ENCODE measurements at regions not wholly inside any gene's neighbourhood (a gene's known extent, or its start where the extent isn't known, plus 50 kb on each side); places are given as distances from the start of the nearest gene placed in this dataset.

DNA sequence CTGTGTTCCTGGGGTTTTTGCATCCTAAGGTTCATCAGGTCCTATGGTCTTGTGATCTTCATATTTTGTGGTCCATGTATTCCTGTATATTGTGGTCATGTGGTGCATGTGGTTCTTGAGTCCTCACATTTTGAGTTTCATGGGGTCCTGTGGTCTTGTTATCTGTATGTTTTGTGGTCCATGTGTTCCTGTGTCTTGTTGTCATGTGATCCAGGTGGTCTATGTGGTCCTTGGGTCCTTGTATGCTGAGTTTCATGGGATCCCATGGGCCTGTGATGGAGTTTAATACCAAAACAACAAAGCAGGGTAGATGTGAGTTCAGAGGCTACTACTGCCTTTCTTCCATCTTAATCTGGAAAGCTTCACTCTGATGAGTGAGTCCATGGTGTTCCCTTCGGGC is 166.4 kb downstream of the TMEM18 start:
- peaks cover 0 to 5% of the 10 kb centered on the region in 2 donors for H3K27me3 Mint-ChIP-seq
- H3K36me3 Mint-ChIP-seq, result no peaks in the 10 kb centered on the region
- no peak overlapping the region for H3K4me3 Mint-ChIP-seq
- DNase-seq (no peak), ATAC-seq (replicated peaks) (no peak)
- H3K27ac Mint-ChIP-seq, result no peak overlapping the region
- H3K9me3 Mint-ChIP-seq, result peaks cover 0 to 4% of the 10 kb centered on the region in 2 donors
- H3K4me1 Mint-ChIP-seq, result no peaks in the 10 kb centered on the region

DNA sequence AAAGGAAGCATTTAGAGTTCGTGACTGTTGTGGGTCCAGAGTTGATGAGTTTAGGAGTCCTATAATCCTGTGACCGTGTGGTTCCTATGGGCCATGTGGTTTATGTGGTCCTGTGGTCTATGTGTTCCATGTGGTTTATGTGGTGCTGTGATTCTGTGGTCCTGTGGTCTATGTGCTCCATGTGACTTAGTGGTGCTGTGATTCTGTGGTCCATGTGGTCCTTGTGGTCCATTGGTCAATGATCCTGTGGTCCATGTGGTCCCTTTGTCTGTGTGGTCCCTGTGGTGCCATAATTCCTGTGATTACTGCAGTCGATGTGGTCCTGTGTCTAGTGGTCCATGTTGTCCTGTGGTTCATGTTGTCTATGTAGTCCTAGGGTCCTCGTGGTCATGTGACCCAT is 167.3 kb downstream of the TMEM18 start:
- ATAC-seq (replicated peaks) (no peak), DNase-seq (no peak)
- Mint-ChIP-seq H3K27ac (no peak overlapping the region), H3K9me3 (peaks cover 0 to 4% of the 10 kb centered on the region in 2 donors), H3K4me1 (no peaks in the 10 kb centered on the region), H3K36me3 (no peaks in the 10 kb centered on the region), H3K4me3 (no peak overlapping the region), H3K27me3 (peaks cover 0 to 5% of the 10 kb centered on the region in 2 donors)

DNA sequence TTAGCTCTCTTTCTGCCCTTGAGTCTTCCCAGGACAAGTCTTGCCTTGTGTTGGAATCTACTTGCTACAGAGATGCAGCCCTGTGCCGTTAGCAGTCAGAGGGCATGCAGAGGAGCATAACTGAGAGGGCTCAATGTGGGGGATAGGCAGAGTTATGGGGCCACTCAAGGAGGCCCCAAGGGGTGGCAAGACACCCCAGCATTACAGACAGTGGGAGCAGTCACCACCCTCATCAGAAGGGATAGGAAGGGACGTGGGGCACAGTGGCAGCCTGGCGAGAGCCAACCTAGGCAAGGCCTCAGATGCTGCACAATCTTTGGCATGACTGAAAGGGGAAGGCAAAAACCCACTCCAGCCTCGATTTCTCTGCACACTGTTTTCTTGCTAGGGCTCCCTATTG is 169.1 kb downstream of the TMEM18 start:
- no peak for DNase-seq
- Mint-ChIP-seq H3K36me3 (no peaks in the 10 kb centered on the region), H3K4me1 (no peaks in the 10 kb centered on the region), H3K9me3 (peaks cover 0 to 4% of the 10 kb centered on the region in 2 donors), H3K4me3 (no peak overlapping the region), H3K27ac (no peak overlapping the region), H3K27me3 (peaks cover 0 to 6% of the 10 kb centered on the region in 2 donors)
- ATAC-seq (replicated peaks), result no peak

DNA sequence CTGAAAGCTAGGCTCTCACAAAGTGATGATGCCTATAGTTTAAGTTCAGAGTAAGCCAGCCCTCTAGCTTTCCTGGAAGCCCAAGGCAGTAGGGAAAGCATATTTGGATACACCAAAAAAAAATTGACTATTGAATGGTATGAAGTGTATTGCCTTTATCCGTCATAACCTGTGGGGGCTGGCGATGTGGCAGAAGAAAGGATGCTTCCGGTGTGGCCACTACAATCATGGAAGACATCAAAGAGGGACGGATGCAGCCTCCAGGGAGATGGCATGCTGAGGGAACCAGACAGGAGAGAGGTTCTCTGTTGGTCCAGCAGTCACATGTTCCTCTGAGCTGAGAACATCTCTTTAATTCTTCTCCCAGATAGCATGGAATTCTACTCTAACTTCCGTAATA is 170.3 kb downstream of the TMEM18 start:
- Mint-ChIP-seq H3K4me1 (no peaks in the 10 kb centered on the region), H3K4me3 (no peak overlapping the region), H3K9me3 (peaks cover 0 to 4% of the 10 kb centered on the region in 2 donors), H3K27ac (no peak overlapping the region), H3K27me3 (peaks cover 3 to 7% of the 10 kb centered on the region in 2 donors), H3K36me3 (no peaks in the 10 kb centered on the region)
- ATAC-seq (replicated peaks) (no peak), DNase-seq (no peak)

DNA sequence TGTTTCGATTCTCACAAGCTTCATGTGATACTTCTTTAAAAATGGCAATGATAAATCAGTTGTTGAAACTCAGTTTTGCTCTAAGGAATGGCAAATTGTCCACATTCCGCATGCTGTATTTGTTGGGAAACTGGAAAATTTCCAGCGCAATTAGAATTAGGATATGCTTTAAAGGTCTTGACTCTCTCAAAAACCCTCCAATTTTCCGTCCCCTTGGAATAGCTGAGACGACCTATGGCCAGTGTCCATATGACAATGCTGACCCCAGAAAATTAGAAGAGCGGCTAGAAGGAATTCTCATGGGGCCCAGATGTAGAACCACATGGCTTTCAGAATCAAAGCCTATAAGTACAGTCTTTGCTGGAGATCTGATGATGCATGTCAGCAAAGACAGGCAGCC is 170.8 kb downstream of the TMEM18 start:
- peaks cover 5 to 11% of the 10 kb centered on the region in 2 donors for H3K27me3 Mint-ChIP-seq
- H3K4me1 Mint-ChIP-seq, result no peaks in the 10 kb centered on the region
- no peak for DNase-seq
- H3K4me3 Mint-ChIP-seq, result no peak overlapping the region
- H3K9me3 Mint-ChIP-seq, result peaks cover 0 to 4% of the 10 kb centered on the region in 2 donors
- no peaks in the 10 kb centered on the region for H3K36me3 Mint-ChIP-seq
- no peak overlapping the region for H3K27ac Mint-ChIP-seq
- no peak for ATAC-seq (replicated peaks)

DNA sequence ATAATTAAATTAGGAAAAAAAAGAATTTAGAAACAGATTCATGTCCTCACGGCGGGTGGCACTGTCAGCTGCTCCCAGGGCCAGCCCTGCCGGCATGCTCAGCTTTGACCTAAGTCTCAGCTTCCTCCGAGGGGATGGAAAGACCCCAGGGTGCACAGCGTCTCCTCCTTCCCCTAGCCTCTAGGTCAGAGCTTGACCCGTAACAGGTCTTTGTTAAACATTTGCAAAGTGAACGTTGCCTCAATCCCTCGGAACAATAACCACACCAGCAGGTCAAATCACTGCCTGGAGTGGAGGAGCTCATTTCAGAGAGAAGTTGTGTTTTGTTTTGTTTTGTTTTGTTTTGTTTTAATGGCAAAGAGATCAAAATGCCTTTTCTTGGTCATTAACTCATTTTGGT is 171.3 kb downstream of the TMEM18 start:
- Mint-ChIP-seq H3K27ac (no peak overlapping the region), H3K4me3 (no peak overlapping the region), H3K9me3 (peaks cover 0 to 4% of the 10 kb centered on the region in 2 donors), H3K27me3 (peaks cover 5 to 15% of the 10 kb centered on the region in 2 donors), H3K4me1 (no peaks in the 10 kb centered on the region), H3K36me3 (no peaks in the 10 kb centered on the region)
- ATAC-seq (replicated peaks) (no peak), DNase-seq (no peak)

DNA sequence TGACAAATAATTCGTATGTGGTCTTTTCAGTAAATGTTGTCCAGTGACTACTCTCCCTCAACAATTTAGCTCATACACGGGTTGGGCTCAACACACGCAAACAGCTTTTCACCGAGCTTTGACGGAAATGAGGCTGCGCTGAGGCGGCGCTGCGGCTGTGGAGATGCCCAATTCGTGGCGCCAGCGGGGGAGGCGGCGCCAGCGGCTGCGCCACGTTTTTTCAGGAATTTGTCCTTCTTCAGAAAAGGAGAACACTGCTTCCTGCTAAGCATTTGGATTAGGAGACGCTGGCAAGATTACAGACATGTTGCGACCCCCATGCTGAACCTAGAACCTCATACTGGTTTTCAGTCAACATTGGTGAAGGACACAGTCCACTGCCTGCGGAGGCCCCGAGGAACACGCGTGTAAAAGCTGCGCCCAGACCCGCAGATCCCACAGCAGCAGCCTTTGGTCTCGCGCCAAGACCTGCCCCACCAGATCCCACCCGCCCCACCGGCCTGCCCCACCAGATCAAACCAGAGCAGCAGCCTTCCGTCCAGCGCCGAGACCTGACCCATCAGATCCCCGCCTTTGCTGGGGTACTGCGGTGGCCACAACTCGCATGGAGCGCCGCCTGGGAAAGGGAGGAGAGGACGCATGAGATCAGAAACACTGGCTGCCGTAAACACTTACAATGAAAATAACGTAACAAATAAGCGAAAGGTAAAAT is 173.8 kb downstream of the TMEM18 start:
- DNase-seq, result no peak
- Mint-ChIP-seq H3K27me3 (peaks cover 7 to 22% of the 10 kb centered on the region in 2 donors), H3K36me3 (no peaks in the 10 kb centered on the region), H3K9me3 (no peaks in the 10 kb centered on the region), H3K4me1 (peaks cover 0 to 3% of the 10 kb centered on the region in 2 donors), H3K27ac (no peak overlapping the region), H3K4me3 (no peak overlapping the region)
- ATAC-seq (replicated peaks), result no peak

DNA sequence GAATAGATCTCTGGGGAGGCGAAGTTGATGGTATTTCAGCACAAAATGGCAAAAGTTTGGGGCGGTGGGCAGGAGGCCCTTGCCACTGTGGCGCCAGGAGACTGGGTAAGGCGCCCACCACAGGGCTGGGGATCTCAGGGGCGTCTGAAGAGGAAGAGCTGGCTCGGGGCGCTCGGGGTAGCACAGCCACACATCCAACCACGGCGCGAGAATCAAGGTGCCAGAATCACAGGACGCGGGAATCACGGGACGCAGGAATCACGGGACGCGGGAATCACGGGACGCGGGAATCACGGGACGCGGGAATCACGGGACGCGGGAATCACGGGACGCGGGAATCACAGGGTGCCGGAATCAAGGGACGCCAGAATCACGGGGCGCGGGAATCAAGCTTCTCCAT is 174.4 kb downstream of the TMEM18 start:
- peaks cover 7 to 23% of the 10 kb centered on the region in 2 donors for H3K27me3 Mint-ChIP-seq
- no peaks in the 10 kb centered on the region for H3K9me3 Mint-ChIP-seq
- DNase-seq (no peak), ATAC-seq (replicated peaks) (no peak)
- no peaks in the 10 kb centered on the region for H3K36me3 Mint-ChIP-seq
- H3K4me3 Mint-ChIP-seq, result no peak overlapping the region
- H3K4me1 Mint-ChIP-seq, result peaks cover 0 to 3% of the 10 kb centered on the region in 2 donors
- H3K27ac Mint-ChIP-seq, result no peak overlapping the region

DNA sequence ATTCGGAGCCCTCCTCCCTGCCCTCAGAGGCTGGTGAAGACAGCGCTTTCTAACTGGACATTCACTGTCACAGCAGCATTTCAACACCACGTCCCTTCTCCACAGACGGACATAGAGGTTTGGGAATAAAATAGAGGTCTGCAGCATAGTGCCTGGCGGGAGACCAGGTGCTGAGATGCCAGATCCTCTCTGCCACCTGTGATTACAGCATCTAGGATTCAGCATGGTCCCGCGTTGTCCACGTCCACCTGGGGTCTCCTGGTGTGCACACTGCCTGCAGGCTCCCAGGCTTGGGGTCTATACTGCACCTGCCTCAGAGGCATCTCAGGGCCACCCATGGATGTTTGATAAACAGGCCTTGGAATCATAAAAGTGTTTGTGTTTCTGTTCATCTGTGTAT is 175.5 kb downstream of the TMEM18 start:
- ATAC-seq (replicated peaks), result no peak
- no peak overlapping the region for H3K4me3 Mint-ChIP-seq
- no peaks in the 10 kb centered on the region for H3K9me3 Mint-ChIP-seq
- H3K36me3 Mint-ChIP-seq, result no peaks in the 10 kb centered on the region
- no peak overlapping the region for H3K27ac Mint-ChIP-seq
- peaks cover 0 to 5% of the 10 kb centered on the region in 2 donors for H3K4me1 Mint-ChIP-seq
- H3K27me3 Mint-ChIP-seq, result peaks cover 7 to 23% of the 10 kb centered on the region in 2 donors
- DNase-seq, result no peak

DNA sequence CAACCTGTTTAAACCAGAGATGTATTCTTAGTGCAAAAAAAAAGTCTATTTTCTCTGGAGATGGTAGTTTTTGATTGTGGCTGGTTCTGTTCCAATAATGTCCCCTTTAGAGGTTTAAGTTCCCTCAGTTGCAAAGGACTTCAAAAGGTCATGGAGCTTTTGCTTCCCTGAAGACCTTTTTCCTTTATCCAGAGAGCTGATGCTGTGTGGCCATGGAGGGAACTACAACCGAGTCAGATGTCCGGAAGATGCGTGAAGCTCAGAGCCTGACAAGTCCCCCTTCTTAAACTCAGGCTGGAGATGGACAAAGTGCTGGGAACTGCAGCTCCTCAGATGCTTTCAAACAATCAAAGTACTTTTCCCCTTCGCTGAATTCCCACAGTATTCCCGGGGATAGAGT is 176.1 kb downstream of the TMEM18 start:
- Mint-ChIP-seq H3K36me3 (no peaks in the 10 kb centered on the region), H3K9me3 (no peaks in the 10 kb centered on the region), H3K4me3 (no peak overlapping the region), H3K4me1 (peaks cover 0 to 5% of the 10 kb centered on the region in 2 donors), H3K27me3 (peaks cover 7 to 23% of the 10 kb centered on the region in 2 donors), H3K27ac (no peak overlapping the region)
- ATAC-seq (replicated peaks) (no peak), DNase-seq (no peak)

DNA sequence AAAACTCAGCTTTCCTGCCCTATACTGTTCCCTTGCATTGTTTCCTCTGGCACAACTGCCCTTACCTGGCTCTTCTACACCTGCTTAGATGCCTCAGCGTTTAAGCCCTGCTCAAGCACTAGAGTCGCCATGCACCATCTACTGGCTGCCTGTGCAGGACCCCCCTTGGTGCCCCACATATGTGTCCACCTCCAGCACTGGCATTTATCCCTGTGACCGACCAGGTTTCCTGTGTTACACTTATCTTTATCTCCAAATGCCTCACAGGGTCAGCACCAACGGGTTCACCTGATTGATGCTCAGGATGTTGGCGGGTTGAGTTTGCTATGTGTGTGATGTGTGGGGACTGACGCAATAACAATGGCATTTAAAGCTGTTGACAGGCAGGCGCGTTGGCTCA is 177.5 kb downstream of the TMEM18 start:
- Mint-ChIP-seq H3K4me1 (peaks cover 0 to 5% of the 10 kb centered on the region in 2 donors), H3K4me3 (no peak overlapping the region), H3K9me3 (no peaks in the 10 kb centered on the region), H3K27me3 (peaks cover 7 to 23% of the 10 kb centered on the region in 2 donors), H3K36me3 (no peaks in the 10 kb centered on the region), H3K27ac (no peak overlapping the region)
- DNase-seq (no peak), ATAC-seq (replicated peaks) (no peak)

DNA sequence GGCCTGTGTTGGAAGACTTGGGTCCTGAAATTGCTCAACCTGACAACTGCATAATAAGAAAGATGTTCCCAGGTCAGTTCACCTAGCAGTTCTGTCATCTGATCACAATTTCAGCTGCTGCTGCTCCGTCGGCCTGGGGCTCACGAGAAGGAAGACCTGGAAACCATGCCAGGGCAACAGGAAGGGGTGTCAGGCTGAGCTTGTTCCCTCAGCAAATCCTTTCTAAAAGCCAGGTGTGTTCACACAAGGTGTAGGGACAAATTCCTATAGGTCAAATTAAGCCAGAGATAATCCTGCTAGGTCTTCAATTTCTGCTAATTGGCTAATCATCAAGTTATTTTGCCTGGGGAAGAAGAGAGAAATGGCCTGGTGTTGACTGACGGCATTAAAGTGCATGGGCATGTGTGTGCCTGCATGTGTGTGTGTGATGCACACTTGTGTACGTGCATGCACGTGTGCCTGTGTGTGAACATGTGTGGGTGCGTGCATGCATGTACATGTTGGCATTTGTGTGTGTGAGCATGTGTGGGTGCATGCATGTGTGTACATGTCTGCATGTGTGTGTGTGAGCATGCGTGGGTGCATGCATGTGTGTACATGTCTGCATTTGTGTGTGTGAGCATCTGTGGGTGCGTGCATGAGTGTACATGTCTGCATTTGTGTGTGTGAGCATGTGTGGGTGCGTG is 178.6 kb downstream of the TMEM18 start:
- H3K4me1 Mint-ChIP-seq, result peaks cover 0 to 5% of the 10 kb centered on the region in 2 donors
- no peak overlapping the region for H3K4me3 Mint-ChIP-seq
- peaks cover 7 to 17% of the 10 kb centered on the region in 2 donors for H3K27me3 Mint-ChIP-seq
- ATAC-seq (replicated peaks) (no peak), DNase-seq (no peak)
- no peaks in the 10 kb centered on the region for H3K36me3 Mint-ChIP-seq
- H3K9me3 Mint-ChIP-seq, result no peaks in the 10 kb centered on the region
- no peak overlapping the region for H3K27ac Mint-ChIP-seq

DNA sequence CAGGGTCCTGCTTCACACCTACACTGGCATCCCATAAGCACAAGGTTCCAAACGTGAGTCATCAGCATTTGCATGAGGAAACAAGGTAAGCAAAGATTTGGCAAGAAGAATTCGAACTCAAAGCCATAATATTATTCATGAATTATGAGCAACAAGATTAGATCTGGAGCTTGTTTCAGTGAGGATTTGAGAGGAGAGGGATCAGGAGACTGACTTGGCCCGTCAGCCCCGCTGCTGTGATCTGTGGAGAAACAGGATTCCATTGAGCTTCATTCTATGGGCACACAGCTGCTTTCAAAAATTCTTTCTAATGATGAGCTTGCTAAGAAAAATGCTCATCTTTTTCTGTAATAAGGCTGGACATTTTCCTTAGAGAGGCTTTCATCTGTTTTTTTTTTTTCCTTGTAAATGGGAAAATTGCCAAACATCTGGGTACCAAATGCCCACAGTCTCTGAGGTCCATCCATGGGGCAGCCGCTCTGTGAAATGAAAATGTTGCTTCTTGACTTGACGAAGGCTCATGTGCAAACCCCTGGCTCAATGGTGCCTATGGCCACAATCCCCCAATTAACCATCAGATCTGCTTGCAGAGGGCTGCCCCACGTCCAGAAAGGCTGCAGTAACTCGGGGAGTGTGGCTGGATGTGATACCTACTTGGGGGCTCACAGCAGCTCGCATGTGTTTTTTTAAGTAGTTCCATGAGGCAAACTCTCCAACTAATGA is 179.3 kb downstream of the TMEM18 start:
- H3K27ac Mint-ChIP-seq, result no peak overlapping the region
- H3K4me3 Mint-ChIP-seq, result no peak overlapping the region
- H3K9me3 Mint-ChIP-seq, result no peaks in the 10 kb centered on the region
- H3K36me3 Mint-ChIP-seq, result no peaks in the 10 kb centered on the region
- ATAC-seq (replicated peaks) (no peak), DNase-seq (no peak)
- H3K27me3 Mint-ChIP-seq, result peaks cover 7 to 17% of the 10 kb centered on the region in 2 donors
- H3K4me1 Mint-ChIP-seq, result peaks cover 0 to 5% of the 10 kb centered on the region in 2 donors

DNA sequence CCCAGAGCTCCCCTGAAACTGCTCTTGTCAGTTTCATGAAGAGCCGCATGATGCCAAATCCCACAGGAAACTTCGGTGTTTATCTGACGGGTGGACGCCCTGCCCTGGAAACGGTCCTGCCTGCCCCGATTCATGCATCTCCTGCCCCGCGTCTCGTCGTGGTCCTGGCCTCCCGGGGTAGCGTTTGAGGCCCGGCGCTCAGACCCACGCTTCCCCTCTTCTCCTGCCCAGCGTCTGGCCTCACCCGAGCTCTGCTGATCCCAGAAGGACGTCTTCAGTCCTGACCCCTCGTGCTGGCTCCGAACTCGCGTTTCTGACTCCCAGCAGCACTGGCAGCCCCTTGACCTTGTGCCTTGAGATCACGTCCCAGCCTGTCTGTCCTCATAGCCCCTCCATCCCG is 180.5 kb downstream of the TMEM18 start:
- DNase-seq (no peak), ATAC-seq (replicated peaks) (no peak)
- Mint-ChIP-seq H3K9me3 (no peaks in the 10 kb centered on the region), H3K27me3 (peaks cover 13 to 22% of the 10 kb centered on the region in 2 donors), H3K4me1 (peaks cover 0 to 5% of the 10 kb centered on the region in 2 donors), H3K4me3 (no peak overlapping the region), H3K36me3 (no peaks in the 10 kb centered on the region), H3K27ac (no peak overlapping the region)
